ENCODE measurements at regions not wholly inside any gene's neighbourhood (a gene's known extent, or its start where the extent isn't known, plus 50 kb on each side); places are given as distances from the start of the nearest gene placed in this dataset.

DNA sequence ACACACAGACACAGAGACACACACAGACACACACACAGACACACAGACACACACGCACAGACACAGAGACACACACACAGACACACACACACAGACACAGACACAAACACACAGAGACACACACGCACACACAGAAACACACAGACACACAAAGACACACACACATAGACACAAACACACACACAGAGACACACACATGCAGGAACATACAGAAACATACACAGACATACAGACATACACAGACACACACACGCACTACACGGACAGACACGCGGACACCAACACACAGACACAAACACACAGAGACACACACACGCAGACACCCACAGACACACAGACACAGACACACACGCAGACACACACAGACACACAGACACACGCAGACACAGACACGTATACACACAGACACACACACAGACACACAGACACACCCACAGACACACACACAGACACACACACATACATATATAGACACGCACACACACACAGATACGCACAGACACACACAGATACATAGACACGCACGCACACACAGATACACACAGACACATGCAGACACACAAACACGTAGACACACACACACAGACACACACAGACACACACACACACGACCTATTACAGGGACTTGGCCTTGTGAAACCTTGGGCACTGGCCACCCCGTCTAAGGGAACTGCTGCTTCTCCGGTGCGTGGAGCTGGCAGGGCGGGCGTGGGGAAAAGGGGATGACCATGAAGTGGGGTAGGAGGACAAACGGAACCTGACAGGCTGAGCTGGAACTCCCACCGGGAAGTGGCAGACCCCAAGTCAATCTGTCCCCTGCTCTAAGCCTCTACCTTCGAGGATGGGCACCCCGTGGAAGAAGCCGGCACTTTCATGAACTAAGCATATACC, 211.4 kb downstream of the TFCP2L1 start:
- TF ChIP-seq, protein P1, sequence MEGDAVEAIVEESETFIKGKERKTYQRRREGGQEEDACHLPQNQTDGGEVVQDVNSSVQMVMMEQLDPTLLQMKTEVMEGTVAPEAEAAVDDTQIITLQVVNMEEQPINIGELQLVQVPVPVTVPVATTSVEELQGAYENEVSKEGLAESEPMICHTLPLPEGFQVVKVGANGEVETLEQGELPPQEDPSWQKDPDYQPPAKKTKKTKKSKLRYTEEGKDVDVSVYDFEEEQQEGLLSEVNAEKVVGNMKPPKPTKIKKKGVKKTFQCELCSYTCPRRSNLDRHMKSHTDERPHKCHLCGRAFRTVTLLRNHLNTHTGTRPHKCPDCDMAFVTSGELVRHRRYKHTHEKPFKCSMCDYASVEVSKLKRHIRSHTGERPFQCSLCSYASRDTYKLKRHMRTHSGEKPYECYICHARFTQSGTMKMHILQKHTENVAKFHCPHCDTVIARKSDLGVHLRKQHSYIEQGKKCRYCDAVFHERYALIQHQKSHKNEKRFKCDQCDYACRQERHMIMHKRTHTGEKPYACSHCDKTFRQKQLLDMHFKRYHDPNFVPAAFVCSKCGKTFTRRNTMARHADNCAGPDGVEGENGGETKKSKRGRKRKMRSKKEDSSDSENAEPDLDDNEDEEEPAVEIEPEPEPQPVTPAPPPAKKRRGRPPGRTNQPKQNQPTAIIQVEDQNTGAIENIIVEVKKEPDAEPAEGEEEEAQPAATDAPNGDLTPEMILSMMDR (IDR thresholded peaks at IDR 0.05): no peak
- Histone ChIP-seq H3K27ac (no peak overlapping the region), H2AFZ (no peak overlapping the region), H3K4me3 (ENCODE audit: low read depth, low read length) (no peak overlapping the region), H3K79me2 (no peaks in the 10 kb centered on the region), H3K27me3 (ENCODE audit: control insufficient read depth, insufficient read depth, low read length) (no peaks in the 10 kb centered on the region), H3K9ac (no peak overlapping the region), H3K36me3 (ENCODE audit: control insufficient read depth, insufficient read depth, low read length) (no peaks in the 10 kb centered on the region), H3K4me2 (ENCODE audit: low read length) (no peak overlapping the region), H3K9me3 (ENCODE audit: control insufficient read depth, low read length) (no peaks in the 10 kb centered on the region), H3K4me1 (no peaks in the 10 kb centered on the region)

DNA sequence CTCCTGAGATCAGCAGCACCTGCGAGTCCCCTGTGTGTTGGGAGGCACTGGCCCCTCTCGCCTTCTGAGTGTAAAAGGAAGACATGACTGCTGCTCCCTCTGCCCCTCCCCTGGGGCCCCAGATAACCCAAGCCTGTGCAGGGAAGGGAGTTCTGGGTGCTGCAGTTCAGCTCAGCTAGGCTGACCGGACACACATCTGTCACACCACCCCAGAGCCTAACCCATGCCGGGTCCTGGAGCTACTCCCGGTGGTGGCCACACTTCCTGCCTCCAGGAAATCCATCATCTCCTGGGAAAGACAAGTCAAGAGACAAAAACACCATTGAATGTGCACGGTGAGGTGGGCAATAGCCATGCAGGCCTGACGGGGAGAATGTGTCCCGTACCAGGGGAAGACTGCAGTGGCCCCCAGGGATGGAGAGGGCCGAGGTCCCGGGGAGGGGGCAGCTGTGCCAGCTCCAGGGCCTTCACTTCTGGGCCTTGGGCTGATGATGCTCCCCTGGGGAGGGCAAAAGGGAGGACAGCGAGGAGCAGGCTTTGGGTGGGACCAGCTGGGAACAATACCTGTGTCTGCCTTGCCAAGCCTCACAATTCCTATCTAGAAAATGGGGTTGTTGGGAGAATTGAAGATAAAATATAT, 210.6 kb downstream of the TFCP2L1 start:
- no peak overlapping the region for H3K4me2 ChIP-seq (ENCODE audit: low read length)
- H3K4me1 ChIP-seq: no peaks in the 10 kb centered on the region
- no peaks in the 10 kb centered on the region for H3K36me3 ChIP-seq (ENCODE audit: control insufficient read depth, insufficient read depth, low read length)
- no peak overlapping the region for H3K9ac ChIP-seq
- no peaks in the 10 kb centered on the region for H3K27me3 ChIP-seq (ENCODE audit: control insufficient read depth, insufficient read depth, low read length)
- H3K27ac ChIP-seq: no peak overlapping the region
- TF ChIP-seq, protein P1 (IDR thresholded peaks at IDR 0.05): no peak
- no peak overlapping the region for H3K4me3 ChIP-seq (ENCODE audit: low read depth, low read length)
- no peaks in the 10 kb centered on the region for H3K79me2 ChIP-seq
- H3K9me3 ChIP-seq (ENCODE audit: control insufficient read depth, low read length): no peaks in the 10 kb centered on the region
- no peak overlapping the region for H2AFZ ChIP-seq

DNA sequence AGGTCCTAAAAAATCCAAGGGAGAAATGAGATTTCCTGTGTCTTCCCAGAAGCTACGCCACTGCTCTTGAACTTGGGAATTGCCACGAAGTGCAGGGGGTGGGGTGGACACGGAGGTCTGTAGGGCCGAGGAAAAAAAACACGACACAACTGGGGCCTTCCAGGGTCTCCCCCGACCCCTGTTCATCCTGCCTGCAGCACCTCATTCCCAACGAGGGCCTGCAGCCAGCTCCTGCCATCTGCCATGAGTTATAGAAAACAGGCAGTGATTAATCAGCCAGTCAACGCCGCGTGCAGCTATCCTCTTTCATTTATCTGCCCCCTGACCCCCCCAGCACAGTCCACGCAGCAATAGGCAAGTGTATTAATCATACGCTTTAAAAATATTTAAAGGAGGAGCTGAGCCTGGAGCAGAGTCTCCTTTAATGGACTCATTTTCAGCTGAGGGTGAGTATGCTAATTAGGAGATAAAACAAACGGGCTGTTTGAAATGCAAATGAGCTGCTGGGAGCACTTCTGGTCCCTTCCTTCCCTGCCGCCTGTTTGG, 209.9 kb downstream of the TFCP2L1 start:
- Histone ChIP-seq H3K4me1 (no peaks in the 10 kb centered on the region), H3K9ac (no peak overlapping the region), H3K27ac (no peak overlapping the region), H3K36me3 (ENCODE audit: control insufficient read depth, insufficient read depth, low read length) (no peaks in the 10 kb centered on the region), H3K9me3 (ENCODE audit: control insufficient read depth, low read length) (no peaks in the 10 kb centered on the region), H2AFZ (no peak overlapping the region), H3K4me2 (ENCODE audit: low read length) (no peak overlapping the region), H3K27me3 (ENCODE audit: control insufficient read depth, insufficient read depth, low read length) (no peaks in the 10 kb centered on the region), H3K4me3 (ENCODE audit: low read depth, low read length) (no peak overlapping the region), H3K79me2 (no peaks in the 10 kb centered on the region)
- TF ChIP-seq, protein P1 (IDR thresholded peaks at IDR 0.05): no peak

DNA sequence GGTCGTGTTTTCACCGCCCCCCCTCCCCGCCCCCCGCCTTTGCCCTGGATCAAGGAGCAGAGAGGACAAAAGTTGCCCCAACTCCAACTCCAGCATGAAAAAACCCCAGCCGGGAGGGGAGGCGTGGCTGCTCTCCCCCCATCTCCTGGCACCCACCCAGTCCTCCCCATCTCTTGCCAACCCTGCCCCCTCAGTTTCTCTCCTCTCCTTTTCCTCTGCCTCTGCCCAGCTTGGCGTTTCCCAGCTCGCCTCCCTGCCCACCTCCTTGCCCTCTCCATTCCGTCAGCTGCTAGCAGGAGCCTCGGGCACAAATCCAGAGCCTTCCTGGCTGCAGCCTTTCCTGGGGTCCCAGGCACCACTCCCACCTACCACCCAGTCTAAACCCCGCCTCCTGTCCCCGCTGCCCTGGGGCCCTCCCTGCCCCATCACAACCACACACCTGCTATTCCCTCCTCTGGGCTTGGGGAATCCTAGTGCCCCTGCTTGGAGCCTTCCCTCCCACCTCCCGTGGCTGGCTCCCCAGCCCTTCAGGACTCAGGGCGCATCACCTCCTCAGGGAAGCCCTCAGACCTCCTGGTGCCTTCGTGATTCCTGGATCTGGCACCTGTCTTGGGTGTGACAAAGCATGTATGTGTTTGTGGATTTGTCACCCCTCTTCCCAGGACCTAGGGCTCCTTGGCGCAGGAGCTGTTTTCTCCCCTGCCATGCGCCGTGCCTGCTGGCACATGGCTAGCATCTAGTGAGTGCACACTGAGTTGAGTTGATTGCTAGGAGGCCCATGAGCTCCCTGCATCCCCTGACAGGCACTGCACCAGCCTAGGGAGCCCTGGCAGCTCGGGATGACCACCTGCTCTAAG, 209.1 kb downstream of the TFCP2L1 start:
- no peaks in the 10 kb centered on the region for H3K79me2 ChIP-seq
- H3K36me3 ChIP-seq (ENCODE audit: control insufficient read depth, insufficient read depth, low read length): no peaks in the 10 kb centered on the region
- H3K4me2 ChIP-seq (ENCODE audit: low read length): no peak overlapping the region
- H3K27ac ChIP-seq: no peak overlapping the region
- H2AFZ ChIP-seq: no peak overlapping the region
- TF ChIP-seq, protein P1 (IDR thresholded peaks at IDR 0.05): no peak
- no peaks in the 10 kb centered on the region for H3K9me3 ChIP-seq (ENCODE audit: control insufficient read depth, low read length)
- no peak overlapping the region for H3K4me3 ChIP-seq (ENCODE audit: low read depth, low read length)
- no peak overlapping the region for H3K9ac ChIP-seq
- no peaks in the 10 kb centered on the region for H3K4me1 ChIP-seq
- H3K27me3 ChIP-seq (ENCODE audit: control insufficient read depth, insufficient read depth, low read length): no peaks in the 10 kb centered on the region

Data from parathyroid adenoma (tissue), 2 donors.